ENCODE measurements at regions not wholly inside any gene's neighbourhood (a gene's known extent, or its start where the extent isn't known, plus 50 kb on each side); places are given as distances from the start of the nearest gene placed in this dataset.

- no peak for TF ChIP-seq CTCF (IDR thresholded peaks at IDR 0.05; ENCODE audit: low read depth, low read length)
- TF ChIP-seq EZH2phosphoT487 (IDR thresholded peaks at IDR 0.05; ENCODE audit: low read depth), result no peak
Measured at GRCh38 chr2:4135765-4136164, 432.4 kb downstream of the DCDC2C start.

Measured in OCI-LY3 (cell line).